Uterus (tissue), 3 donors: ENCODE measurements at regions not wholly inside any gene's neighbourhood (a gene's known extent, or its start where the extent isn't known, plus 50 kb on each side); places are given as distances from the start of the nearest gene placed in this dataset.

Experiments used
- DNase-seq, 2 donors: peaks; one replicate each; pipeline ENCODE4 v3.0.0-alpha.2; 2019 to 2020
- H3K27ac ChIP-seq, 2 donors: fragments of 200-600 bp; sonication (generic); 1 replicate in 1 of 2; 2 replicates in 1 of 2; pipeline ENCODE4 v1.5.1; 2016 to 2018
- H3K27me3 ChIP-seq, 2 donors: fragments of 200-600 bp; sonication (generic); one replicate each; pipeline ENCODE4 v1.5.1; 2018 to 2019; ENCODE audit warnings: control low read depth in 1 of 2
- H3K36me3 ChIP-seq, 2 donors: fragments of 200-600 bp; sonication (generic); one replicate each; pipeline ENCODE4 v1.5.1; 2019; ENCODE audit warnings: control low read depth in 1 of 2
- H3K4me1 ChIP-seq, 2 donors: fragments of 200-600 bp; sonication (generic); one replicate each; pipeline ENCODE4 v1.5.1; 2018 to 2019; ENCODE audit warnings: control low read depth in 1 of 2
- H3K4me3 ChIP-seq, 2 donors: fragments of 200-600 bp; sonication (generic); 1 replicate in 1 of 2; 2 replicates in 1 of 2; pipeline ENCODE4 v1.5.1; 2018 to 2019; ENCODE audit warnings: mild to moderate bottlenecking in 1 of 2
- H3K9me3 ChIP-seq, 2 donors: fragments of 200-600 bp; sonication (generic); one replicate each; pipeline ENCODE4 v1.5.1; 2019; ENCODE audit warnings: control low read depth in 1 of 2
- CTCF ChIP-seq, 4 experiments: fragments of 200-600 bp in 2 of 4; fragments of 450-650 bp in 2 of 4; sonication (generic) in 2 of 4; IDR thresholded peaks; one replicate each; pipeline ENCODE4 v1.5.1; 2016 to 2019; ENCODE audit warnings: antibody characterized with exemption in 4 of 4, mild to moderate bottlenecking in 2 of 4, moderate library complexity in 1 of 4
- POLR2A ChIP-seq, 2 donors: fragments of 450-650 bp; IDR thresholded peaks; one replicate each; pipeline ENCODE4 v1.6.1; 2016; ENCODE audit warnings: antibody characterized with exemption in 2 of 2, mild to moderate bottlenecking in 1 of 2, moderate library complexity in 1 of 2
- intact Hi-C: fragments of 100-400 bp; cut with DNase I; formaldehyde crosslinking; loops from one replicate; pipeline ENCODE4 v1.15.1; 2023; ENCODE audit warnings: low total_unique reads
- donor health status: DM: yes; HTN: yes; CAD: no.

DNA sequence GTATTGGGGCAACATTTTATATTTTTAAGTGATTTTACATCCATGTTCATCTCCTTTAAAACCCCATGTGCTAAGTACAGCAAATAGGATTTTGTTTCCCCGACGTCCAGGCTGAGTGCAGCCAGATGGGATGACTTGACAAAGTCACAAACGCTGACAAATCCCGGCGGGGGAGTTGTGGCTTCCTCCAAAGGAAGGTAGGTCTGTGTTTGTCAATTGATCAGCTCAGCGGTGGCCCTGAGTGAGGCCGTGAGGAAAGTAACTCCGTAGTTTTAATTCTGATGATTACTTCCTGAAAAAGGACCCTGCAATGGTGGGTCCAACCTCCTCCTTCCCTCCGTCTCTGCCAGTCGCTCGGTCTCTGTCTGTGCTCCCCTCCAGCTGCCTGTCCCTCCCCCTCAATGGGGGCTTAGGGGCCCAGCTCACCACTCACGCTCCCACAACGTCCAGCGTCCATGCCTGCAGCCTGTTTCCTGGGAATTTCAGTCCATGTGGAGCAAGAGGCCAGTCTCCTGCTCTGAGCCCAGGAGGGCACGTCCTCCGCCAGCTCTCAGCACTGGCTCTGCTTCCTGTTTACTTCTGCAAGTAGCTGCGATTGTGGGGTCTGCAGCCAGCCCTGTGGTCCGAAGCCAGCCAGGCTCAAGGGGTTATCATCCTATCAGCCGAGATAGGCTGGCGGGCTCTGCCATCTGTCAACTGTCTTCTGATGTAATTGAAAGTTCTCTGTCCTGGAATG lies 209.4 kb upstream of the FOXF1 start:
- no peak overlapping the region for H3K27ac ChIP-seq

DNA sequence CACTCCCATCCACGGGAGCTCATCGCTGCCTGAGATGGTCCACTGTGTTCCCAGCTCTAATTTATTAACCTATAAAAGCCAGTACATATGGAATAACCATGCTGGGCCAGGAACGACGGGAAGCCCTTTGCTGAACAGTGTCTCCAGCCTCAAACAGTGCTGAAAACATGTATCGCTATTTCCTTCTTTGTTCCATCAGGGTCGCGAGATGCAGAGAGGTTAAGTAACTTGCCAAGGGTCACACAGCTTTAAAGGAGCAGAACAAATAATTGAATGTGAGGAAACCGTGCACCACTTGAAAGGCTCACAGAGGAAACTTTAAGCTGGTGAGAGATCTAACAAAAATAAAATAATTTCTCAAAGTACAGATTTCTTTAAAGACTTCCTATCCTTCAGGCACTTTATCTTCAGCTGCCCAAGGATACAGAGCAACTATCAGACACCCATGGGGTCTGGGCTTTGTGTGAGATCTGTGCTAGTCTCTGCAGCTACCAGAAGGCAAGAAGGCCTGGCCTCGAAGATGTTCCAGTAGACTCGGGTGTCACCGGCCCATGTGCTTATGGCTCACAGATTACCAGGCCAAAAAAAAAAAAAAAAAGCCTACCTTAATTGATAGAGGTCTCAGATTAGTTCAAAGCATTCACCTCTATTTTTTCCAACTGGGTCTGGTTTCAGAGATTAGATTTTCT lies 207.8 kb upstream of the FOXF1 start:
- no peaks in the 10 kb centered on the region for H3K9me3 ChIP-seq
- H3K27ac ChIP-seq: no peak overlapping the region
- TF ChIP-seq POLR2A (IDR thresholded peaks at IDR 0.05) (no peak), CTCF (IDR thresholded peaks at IDR 0.05) (no peak)
- intact Hi-C loops: no loop called here
- no peak for DNase-seq
- H3K4me1 ChIP-seq: peaks cover 0 to 4% of the 10 kb centered on the region in 2 donors
- no peaks in the 10 kb centered on the region for H3K27me3 ChIP-seq
- no peaks in the 10 kb centered on the region for H3K36me3 ChIP-seq
- H3K4me3 ChIP-seq: no peak overlapping the region

More for the DNA sequence above, 209.4 kb upstream of the FOXF1 start:
- intact Hi-C loops: no loop called here
- Histone ChIP-seq H3K36me3 (no peaks in the 10 kb centered on the region), H3K9me3 (no peaks in the 10 kb centered on the region), H3K4me1 (peaks cover 0 to 4% of the 10 kb centered on the region in 2 donors), H3K4me3 (no peak overlapping the region), H3K27me3 (no peaks in the 10 kb centered on the region)
- no peak for DNase-seq
- TF ChIP-seq CTCF (IDR thresholded peaks at IDR 0.05) (no peak), POLR2A (IDR thresholded peaks at IDR 0.05) (no peak)

DNA sequence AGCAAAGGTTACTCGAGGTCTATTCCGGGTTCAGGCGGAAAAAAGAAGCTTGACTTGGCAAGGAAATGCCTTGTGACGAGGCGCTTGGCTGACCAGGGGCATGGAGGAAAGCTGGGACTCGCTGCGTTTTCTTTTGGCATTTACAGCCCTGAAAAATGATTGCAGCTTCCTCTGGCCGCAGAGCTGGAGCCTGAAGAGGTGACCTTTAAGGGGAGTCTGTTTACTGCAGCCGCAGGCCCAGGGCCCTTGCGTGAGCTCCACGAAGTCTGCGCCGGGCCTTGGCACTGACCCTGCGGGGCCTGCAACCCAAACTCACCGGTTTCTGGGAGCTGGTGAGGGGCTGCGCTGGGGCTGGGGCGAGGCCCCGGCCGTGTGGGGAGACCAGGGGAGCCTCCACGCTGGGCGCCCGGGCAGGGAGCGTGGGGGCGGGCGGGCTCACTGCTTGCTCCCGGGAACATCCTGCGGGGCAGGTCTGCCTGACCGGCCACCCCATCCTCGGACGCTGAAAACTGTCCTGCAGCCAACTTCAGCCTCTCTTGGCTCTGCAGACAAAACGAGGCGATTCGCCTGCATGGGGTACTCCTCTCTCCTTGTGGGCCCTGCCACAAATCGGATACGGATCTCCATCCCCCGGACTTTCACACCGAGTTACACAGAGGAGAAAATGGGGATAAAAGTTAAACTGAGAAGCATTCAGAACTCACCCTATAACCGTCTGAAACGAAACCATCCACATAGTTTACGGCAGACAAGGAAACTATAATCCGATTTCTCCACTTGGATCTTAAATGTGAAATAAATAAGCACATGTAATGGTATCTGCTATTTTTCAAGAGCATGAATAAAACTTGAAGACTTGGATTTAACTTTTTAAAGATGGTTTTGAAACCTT lies 206.3 kb upstream of the FOXF1 start:
- H3K36me3 ChIP-seq: no peaks in the 10 kb centered on the region
- H3K4me3 ChIP-seq: peak overlapping the region; percentile 22 to 23
- peak overlapping the region; percentile 82 to 85 for H3K27ac ChIP-seq
- no peaks in the 10 kb centered on the region for H3K9me3 ChIP-seq
- TF ChIP-seq POLR2A (IDR thresholded peaks at IDR 0.05) (no peak), CTCF (IDR thresholded peaks at IDR 0.05) (no peak)
- intact Hi-C loops: no loop called here
- DNase-seq: peak; percentile 68 to 73
- H3K27me3 ChIP-seq: no peaks in the 10 kb centered on the region
- peaks cover 0 to 4% of the 10 kb centered on the region in 2 donors for H3K4me1 ChIP-seq

- Histone ChIP-seq H3K36me3 (no peaks in the 10 kb centered on the region), H3K4me1 (peaks cover 0 to 4% of the 10 kb centered on the region in 2 donors), H3K9me3 (no peaks in the 10 kb centered on the region), H3K4me3 (no peak overlapping the region), H3K27me3 (no peaks in the 10 kb centered on the region), H3K27ac (peak overlapping the region; percentile 82 to 85)
- TF ChIP-seq CTCF (IDR thresholded peaks at IDR 0.05) (no peak), POLR2A (IDR thresholded peaks at IDR 0.05) (no peak)
- intact Hi-C loops: no loop called here
- DNase-seq: no peak
These were observed 205.5 kb upstream of the FOXF1 start for GRCh38 chr16:86304868-86305267.
